WI38 (cell line): ENCODE measurements at regions not wholly inside any gene's neighbourhood (a gene's known extent, or its start where the extent isn't known, plus 50 kb on each side); places are given as distances from the start of the nearest gene placed in this dataset.
"Not testable (repeated sequence)": the region's sequence is repeated elsewhere in the genome, so short reads cannot be mapped to it uniquely, and the experiment has no call there.

Source experiments
- H3K4me3 ChIP-seq: 2 replicates; pipeline ENCODE4 v1.5.1; 2011; ENCODE audit warnings: low read depth, mild to moderate bottlenecking, control low read depth, low read length
- TF ChIP-seq, protein P1 (sequence below): IDR thresholded peaks from 2 replicates; pipeline ENCODE4 v1.5.1; 2012; ENCODE audit warnings: low read depth, mild to moderate bottlenecking, control low read depth, low read length

DNA sequence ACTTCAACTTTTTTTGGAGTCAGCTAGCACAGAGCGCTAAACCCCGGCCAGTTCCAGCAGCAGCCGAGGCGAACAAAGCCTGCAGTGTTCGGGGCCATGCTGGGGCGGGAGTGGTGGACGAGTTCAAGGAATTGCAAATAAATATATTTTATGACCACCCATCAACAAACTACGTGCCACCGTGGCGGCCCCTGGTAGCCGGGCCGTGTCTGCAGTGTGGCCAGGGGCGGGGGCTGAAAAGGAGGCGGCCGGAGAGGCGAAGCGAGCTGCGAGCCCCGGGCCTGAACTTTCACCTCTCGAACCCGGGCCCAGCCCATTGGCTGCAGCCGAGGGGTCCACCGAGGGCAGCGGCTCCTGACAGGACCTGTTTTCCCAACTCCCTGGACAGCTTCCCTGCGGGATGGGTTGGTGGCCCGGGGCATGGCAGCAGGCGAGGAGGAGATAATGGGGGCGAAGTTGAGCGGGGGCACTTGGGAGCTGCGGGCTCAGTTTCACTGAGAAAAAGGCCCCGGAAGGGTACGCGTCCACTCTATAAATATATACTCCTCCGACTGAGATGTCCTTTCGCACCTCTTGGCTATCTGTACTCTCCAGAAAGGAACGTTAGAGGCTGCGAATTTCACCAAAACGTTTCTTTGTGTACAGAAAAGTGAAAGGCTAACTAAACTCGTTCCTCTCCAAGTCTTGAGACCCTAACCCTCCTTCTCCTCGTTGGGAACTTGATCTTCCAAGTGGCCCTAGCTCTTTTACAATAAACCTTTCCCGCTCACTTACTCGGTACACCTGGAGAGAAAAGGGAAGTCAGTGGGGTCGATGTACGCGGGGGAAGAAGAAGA is 164.6 kb upstream of the PPP1R3A start:
- TF ChIP-seq, protein P1, sequence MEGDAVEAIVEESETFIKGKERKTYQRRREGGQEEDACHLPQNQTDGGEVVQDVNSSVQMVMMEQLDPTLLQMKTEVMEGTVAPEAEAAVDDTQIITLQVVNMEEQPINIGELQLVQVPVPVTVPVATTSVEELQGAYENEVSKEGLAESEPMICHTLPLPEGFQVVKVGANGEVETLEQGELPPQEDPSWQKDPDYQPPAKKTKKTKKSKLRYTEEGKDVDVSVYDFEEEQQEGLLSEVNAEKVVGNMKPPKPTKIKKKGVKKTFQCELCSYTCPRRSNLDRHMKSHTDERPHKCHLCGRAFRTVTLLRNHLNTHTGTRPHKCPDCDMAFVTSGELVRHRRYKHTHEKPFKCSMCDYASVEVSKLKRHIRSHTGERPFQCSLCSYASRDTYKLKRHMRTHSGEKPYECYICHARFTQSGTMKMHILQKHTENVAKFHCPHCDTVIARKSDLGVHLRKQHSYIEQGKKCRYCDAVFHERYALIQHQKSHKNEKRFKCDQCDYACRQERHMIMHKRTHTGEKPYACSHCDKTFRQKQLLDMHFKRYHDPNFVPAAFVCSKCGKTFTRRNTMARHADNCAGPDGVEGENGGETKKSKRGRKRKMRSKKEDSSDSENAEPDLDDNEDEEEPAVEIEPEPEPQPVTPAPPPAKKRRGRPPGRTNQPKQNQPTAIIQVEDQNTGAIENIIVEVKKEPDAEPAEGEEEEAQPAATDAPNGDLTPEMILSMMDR = no peak
- H3K4me3 ChIP-seq = peak overlapping the region; percentile 48

DNA sequence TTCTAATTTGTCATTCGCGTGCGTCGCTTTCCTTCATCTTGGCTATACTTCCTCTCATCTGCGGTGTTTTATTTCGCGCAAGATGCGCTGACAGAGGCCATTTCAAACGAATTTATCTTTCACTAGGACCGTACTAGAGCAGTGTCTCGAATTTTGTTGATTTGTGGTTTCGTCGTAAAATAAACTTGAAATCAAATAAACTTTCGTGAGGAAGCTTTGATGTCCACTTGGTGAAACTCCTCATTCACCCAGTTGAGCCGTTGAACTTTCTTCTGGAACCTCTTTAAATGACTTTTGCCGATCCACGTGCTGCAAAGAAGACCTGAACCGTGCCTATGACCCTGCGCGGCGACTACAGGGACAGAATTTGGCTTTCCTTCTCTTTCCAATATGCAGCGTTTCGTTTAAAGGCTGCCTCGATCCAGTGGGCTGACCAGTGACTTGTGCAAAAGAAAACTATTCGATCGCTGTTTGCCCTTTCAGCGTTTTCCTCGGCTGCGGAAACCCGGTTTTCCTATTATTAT is 163.9 kb upstream of the PPP1R3A start:
- TF ChIP-seq, protein P1 = no peak
- H3K4me3 ChIP-seq = peak overlapping the region; percentile 48

DNA sequence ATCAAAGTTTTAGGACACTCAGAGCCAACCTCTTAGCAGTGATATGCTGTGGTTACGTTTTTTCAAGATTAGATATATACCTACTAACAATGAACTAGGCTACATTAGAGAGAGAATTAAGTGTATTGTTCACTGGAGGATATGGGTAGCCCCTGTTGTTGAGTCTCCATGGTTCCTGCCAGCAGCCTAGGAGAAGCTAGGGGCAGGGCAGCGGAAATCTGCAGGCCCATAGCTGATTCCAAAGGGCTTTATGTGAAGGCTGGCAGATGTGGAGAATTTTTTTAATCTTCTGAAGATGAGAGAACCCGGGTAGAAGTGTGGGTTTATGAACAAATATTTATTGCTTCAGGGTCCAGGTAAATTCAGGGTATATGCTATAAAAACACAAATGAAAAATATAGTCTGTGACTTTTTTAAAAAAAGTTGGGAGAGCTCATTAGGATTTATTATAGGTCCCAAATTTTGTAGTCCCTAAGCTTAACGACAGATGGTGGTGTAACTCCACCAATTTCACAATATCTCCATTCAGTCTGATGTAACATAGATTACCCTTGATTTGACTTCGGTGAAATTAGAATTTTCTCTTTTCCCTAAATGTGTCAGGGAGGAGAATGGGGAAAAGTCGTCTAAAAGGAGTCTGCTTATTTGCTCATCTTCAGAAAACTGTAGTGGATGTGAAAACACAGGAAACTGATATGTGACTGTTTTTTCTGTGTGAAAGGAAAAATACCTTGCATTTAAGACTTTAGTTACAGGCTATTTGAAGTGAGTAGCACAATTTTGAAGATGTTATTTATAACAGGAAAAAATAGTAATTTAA is 163.0 kb upstream of the PPP1R3A start:
- TF ChIP-seq, protein P1 = peak; percentile 26; the same call in 1 of the 2 replicates
- H3K4me3 ChIP-seq = peak overlapping the region; percentile 7; the same call in 1 of the 2 replicates

DNA sequence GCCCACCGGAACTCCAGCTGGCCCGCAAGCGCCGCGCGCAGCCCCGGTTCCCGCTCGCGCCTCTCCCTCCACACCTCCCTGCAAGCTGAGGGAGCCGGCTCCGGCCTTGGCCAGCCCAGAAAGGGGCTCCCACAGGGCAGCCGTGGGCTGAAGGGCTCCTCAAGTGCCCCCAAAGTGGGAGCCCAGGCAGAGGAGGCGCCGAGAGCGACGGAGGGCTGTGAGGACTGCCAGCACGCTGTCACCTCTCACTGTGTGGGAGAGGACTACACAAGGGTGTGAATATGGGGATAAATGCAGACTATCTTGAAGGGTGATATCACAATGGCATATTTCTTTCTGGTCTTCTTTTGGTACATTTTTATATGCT is 158.3 kb upstream of the PPP1R3A start:
- H3K4me3 ChIP-seq = not testable (repeated sequence)

DNA sequence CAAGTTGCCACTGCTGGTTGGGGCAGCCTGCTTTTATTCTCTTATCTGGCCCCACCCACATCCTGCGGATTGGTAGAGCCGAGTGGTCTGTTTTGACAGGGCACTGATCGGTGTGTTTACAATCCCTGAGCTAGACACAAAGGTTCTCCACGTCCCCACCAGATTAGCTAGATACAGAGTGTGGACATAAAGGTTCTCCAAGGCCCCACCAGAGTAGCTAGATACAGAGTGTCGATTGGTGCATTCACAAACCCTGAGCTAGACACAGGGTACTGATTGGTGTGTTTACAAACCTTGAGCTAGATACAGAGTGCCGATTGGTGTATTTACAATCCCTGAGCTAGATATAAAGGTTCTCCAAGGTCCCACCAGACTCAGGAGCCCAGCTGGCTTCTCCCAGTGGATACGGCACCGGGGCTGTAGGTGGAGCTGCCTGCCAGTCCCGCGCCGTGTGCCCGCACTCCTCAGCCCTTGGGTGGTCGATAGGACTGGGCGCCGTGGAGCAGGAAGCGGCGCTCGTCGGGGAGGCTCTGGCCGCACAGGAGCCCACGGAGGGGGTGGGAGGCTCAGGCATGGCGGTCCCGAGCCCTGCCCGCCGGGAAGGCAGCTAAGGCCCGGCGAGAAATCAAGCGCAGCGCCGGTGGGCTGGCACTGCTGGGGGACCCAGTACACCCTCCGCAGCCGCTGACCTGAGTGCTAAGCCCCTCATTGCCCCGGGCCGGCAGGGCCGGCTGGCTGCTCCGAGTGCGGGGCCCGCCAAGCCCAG is 157.8 kb upstream of the PPP1R3A start:
- H3K4me3 ChIP-seq = not testable (repeated sequence)

DNA sequence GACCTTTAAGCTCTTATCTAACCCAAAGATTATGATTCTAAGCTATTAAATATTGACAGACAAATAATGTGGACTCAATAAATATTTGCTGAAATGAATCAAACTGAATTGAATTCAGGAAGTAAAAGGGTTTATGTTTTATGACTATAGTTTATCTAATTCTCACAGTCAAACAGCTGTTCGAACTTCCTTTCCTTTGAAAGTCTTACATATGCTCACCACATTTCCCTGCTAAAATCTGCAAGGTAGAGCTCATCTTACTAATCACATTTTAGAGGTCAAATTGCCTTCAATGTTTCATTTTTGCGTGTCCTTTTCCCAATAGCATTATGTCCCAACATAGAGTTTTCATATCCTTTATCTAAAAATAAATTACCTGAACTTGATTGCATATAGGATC is 154.9 kb upstream of the PPP1R3A start:
- no peak overlapping the region for H3K4me3 ChIP-seq
- TF ChIP-seq, protein P1 = no peak

DNA sequence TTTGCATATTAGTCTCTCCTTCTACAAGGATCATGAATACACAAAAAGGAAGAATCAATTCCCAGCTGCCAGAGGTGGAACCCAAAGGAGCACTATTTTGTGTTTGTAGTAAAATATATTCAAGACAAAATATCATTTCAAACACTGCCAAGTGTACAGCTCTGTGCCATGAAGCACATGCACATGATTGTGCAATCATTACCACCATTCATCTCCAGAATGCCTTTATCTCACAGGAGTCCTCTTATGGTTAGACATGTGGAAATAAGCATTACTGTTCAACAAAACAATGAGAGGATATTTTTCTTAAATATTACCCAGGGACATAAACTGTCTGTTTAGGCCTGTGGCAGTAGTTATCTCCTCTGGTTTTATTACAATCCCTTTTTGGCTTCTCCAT is 151.4 kb upstream of the PPP1R3A start:
- TF ChIP-seq, protein P1 = no peak

DNA sequence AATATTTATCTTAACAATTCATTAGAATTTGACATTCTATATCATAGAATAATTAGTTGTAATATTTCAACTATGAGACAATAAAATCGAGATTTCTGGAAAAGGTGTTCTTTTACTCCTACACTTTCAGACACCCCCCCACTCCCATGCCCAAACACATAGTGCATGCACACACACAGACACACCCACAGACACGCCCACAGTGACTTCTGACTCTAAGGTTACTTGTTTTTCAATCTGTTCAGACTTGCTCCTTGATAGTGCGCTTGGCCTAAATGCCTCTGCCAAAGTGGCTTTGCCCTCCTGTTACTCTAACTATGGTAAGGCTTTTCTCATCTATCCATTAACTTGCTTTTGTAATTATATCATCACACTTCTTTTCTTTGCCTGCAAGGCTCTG is 144.0 kb upstream of the PPP1R3A start:
- TF ChIP-seq, protein P1 = no peak
- no peak overlapping the region for H3K4me3 ChIP-seq

More for the DNA sequence above, 151.4 kb upstream of the PPP1R3A start:
- H3K4me3 ChIP-seq = no peak overlapping the region
